Panc1 (cell line): ENCODE measurements at regions not wholly inside any gene's neighbourhood (a gene's known extent, or its start where the extent isn't known, plus 50 kb on each side); places are given as distances from the start of the nearest gene placed in this dataset.

Experiments
- CTCF ChIP-seq: fragments of 450-650 bp; IDR thresholded peaks from 2 replicates; pipeline ENCODE4 v1.5.1; 2017; ENCODE audit warnings: mild to moderate bottlenecking
- POLR2AphosphoS5 ChIP-seq: IDR thresholded peaks from 2 replicates; pipeline ENCODE4 v1.6.1; 2012; ENCODE audit warnings: mild to moderate bottlenecking, low read depth, low read length, moderate library complexity
- SIN3A ChIP-seq: IDR thresholded peaks from 2 replicates; pipeline ENCODE4 v1.6.1; 2012; ENCODE audit warnings: low read depth, mild to moderate bottlenecking, low read length, moderate library complexity, borderline replicate concordance; ENCODE audit not compliant: insufficient read depth
- TCF7L2 ChIP-seq: IDR thresholded peaks from 2 replicates; pipeline ENCODE4 v1.6.1; 2011; ENCODE audit warnings: mild to moderate bottlenecking, low read depth, low read length, inconsistent platforms

GRCh38 chr5:14968796-14969195 lies 97.2 kb upstream of the ANKH start:
- no peak for TF ChIP-seq CTCF
- no peak for TF ChIP-seq POLR2AphosphoS5
- no peak for TF ChIP-seq SIN3A
- TF ChIP-seq TCF7L2: no peak
